ENCODE measurements at regions not wholly inside any gene's neighbourhood (a gene's known extent, or its start where the extent isn't known, plus 50 kb on each side); places are given as distances from the start of the nearest gene placed in this dataset.

DNA sequence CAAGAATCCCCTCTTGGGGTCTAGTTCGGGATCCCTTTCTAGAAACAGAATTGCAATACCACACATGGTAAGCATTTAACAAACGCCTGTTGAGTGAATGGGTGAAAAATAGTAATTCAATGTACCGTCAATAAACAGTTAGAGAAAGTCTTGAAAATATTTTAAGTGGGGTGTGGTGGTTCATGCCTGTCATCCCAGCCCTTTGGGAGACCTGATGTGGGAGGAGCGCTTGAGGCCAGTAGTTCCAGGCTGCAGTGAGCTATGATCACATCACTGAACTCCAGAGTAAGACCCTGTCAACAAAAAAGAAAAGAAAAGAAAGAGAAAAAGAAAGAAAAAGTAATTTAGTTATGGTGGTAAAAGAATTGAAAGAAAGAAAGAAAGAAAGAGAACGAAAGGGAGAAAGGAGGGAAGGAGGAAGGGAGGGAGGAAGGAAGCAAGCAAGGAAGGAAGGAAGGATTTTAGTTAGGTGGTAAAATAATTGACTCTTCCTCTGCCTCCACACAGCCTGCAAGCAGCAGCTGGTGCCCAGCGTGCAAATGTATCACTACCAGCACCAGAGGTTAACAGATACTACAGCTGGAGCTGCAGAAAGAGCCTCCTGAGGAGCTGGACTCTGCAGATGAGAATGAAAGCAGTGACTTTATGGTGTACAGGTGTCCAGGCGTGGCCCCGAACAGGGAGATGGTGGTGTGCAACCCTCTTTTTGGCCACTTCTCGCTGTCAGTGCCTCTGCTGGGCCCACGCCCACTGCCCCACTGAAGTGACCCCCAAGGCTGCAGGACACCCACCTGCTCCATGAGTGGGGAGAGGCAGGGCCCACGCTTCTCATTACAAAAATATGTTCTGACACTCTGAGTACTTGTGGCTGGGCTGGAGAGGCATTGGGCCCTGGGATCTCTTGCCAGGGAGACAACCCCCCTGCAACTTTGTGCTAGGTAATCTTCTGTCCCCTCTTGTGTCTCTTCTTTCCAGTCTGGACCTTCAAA, 135.4 kb downstream of the BAMBI start:
- TF ChIP-seq, protein P1, sequence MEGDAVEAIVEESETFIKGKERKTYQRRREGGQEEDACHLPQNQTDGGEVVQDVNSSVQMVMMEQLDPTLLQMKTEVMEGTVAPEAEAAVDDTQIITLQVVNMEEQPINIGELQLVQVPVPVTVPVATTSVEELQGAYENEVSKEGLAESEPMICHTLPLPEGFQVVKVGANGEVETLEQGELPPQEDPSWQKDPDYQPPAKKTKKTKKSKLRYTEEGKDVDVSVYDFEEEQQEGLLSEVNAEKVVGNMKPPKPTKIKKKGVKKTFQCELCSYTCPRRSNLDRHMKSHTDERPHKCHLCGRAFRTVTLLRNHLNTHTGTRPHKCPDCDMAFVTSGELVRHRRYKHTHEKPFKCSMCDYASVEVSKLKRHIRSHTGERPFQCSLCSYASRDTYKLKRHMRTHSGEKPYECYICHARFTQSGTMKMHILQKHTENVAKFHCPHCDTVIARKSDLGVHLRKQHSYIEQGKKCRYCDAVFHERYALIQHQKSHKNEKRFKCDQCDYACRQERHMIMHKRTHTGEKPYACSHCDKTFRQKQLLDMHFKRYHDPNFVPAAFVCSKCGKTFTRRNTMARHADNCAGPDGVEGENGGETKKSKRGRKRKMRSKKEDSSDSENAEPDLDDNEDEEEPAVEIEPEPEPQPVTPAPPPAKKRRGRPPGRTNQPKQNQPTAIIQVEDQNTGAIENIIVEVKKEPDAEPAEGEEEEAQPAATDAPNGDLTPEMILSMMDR (tag by site-specific recombination; IDR thresholded peaks at IDR 0.05): no peak
- TF ChIP-seq ZNF350 (tag by site-specific recombination; IDR thresholded peaks at IDR 0.05) (no peak), PRDM10 (tag by site-specific recombination; IDR thresholded peaks at IDR 0.05) (no peak), HOXA7 (CRISPR knock-in tag; IDR thresholded peaks at IDR 0.05; ENCODE audit: borderline replicate concordance) (no peak), ZNF830 (tag by site-specific recombination; IDR thresholded peaks at IDR 0.05; ENCODE audit: low read depth) (no peak), ZNF202 (tag by site-specific recombination; IDR thresholded peaks at IDR 0.05; ENCODE audit: borderline replicate concordance) (no peak), ZNF302 (tag by site-specific recombination; IDR thresholded peaks at IDR 0.05; ENCODE audit: low read depth) (no peak), ZBTB10 (tag by site-specific recombination; IDR thresholded peaks at IDR 0.05) (no peak), ZNF394 (tag by site-specific recombination; IDR thresholded peaks at IDR 0.05; ENCODE audit: borderline replicate concordance) (no peak), ZNF549 (tag by site-specific recombination; IDR thresholded peaks at IDR 0.05) (no peak), ZBTB49 (tag by site-specific recombination; IDR thresholded peaks at IDR 0.05; ENCODE audit: low read depth) (no peak), ZNF239 (tag by site-specific recombination; IDR thresholded peaks at IDR 0.05) (no peak)
- TF ChIP-seq, protein P2, sequence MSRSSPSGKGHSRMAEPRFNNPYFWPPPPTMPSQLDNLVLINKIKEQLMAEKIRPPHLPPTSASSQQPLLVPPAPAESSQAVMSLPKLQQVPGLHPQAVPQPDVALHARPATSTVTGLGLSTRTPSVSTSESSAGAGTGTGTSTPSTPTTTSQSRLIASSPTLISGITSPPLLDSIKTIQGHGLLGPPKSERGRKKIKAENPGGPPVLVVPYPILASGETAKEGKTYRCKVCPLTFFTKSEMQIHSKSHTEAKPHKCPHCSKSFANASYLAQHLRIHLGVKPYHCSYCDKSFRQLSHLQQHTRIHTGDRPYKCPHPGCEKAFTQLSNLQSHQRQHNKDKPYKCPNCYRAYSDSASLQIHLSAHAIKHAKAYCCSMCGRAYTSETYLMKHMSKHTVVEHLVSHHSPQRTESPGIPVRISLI (tag by site-specific recombination; IDR thresholded peaks at IDR 0.05): no peak
